ENCODE measurements at regions not wholly inside any gene's neighbourhood (a gene's known extent, or its start where the extent isn't known, plus 50 kb on each side); places are given as distances from the start of the nearest gene placed in this dataset.

GRCh38 chr5:74360535-74361210 is 279.9 kb downstream of the ENC1 start:
- Histone ChIP-seq H3K4me2 (ENCODE audit: low read length) (no peak overlapping the region), H2AFZ (ENCODE audit: low read depth, low read length) (no peak overlapping the region), H3K79me2 (replicated peaks; ENCODE audit: insufficient read depth, low read length) (no peaks in the 10 kb centered on the region)

GRCh38 chr5:74357827-74358226 is 282.7 kb downstream of the ENC1 start:
- Histone ChIP-seq H3K27me3 (ENCODE audit: insufficient read depth, low read depth, low read length) (no peaks in the 10 kb centered on the region), H3K27ac (ENCODE audit: low read length) (no peak overlapping the region), H3K79me2 (replicated peaks; ENCODE audit: insufficient read depth, low read length) (no peaks in the 10 kb centered on the region), H3K9ac (ENCODE audit: low read length) (no peak overlapping the region), H3F3A (ENCODE audit: insufficient read depth, low read length, poor library complexity, severe bottlenecking) (no peaks in the 10 kb centered on the region), H3K4me3 (ENCODE audit: low read length) (no peak overlapping the region), H4K20me1 (ENCODE audit: insufficient read depth) (no peaks in the 10 kb centered on the region), H3K9me2 (ENCODE audit: insufficient read depth, low read length) (no peaks in the 10 kb centered on the region), H3K4me2 (ENCODE audit: low read length) (no peak overlapping the region), H3K36me3 (ENCODE audit: insufficient read depth, low read length) (no peaks in the 10 kb centered on the region), H2AFZ (ENCODE audit: low read depth, low read length) (no peak overlapping the region), H3K9me3 (ENCODE audit: low read length) (no peaks in the 10 kb centered on the region)
- TF ChIP-seq RAD21 (conservative IDR thresholded peaks at IDR 0.05) (no peak), POLR2AphosphoS5 (IDR thresholded peaks at IDR 0.05) (no peak), EP300 (conservative IDR thresholded peaks at IDR 0.05; ENCODE audit: poor library complexity, severe bottlenecking) (no peak), EZH2 (IDR thresholded peaks at IDR 0.05; ENCODE audit: borderline replicate concordance, insufficient read depth, low read length, poor library complexity, severe bottlenecking) (no peak), TAF1 (IDR thresholded peaks at IDR 0.05; ENCODE audit: low read depth) (no peak), MXI1 (conservative IDR thresholded peaks at IDR 0.05; ENCODE audit: poor library complexity, severe bottlenecking) (no peak), CTCF (IDR thresholded peaks at IDR 0.05; ENCODE audit: poor library complexity, severe bottlenecking) (no peak)

More at GRCh38 chr5:74360535-74361210, 279.9 kb downstream of the ENC1 start:
- Histone ChIP-seq H3K36me3 (ENCODE audit: insufficient read depth, low read length) (no peaks in the 10 kb centered on the region), H3K4me3 (ENCODE audit: low read length) (no peak overlapping the region), H3K27me3 (ENCODE audit: insufficient read depth, low read depth, low read length) (no peaks in the 10 kb centered on the region), H3K27ac (ENCODE audit: low read length) (no peak overlapping the region), H4K20me1 (ENCODE audit: insufficient read depth) (no peaks in the 10 kb centered on the region), H3K9me2 (ENCODE audit: insufficient read depth, low read length) (no peaks in the 10 kb centered on the region), H3K9me3 (ENCODE audit: low read length) (no peaks in the 10 kb centered on the region), H3F3A (ENCODE audit: insufficient read depth, low read length, poor library complexity, severe bottlenecking) (no peaks in the 10 kb centered on the region), H3K9ac (ENCODE audit: low read length) (no peak overlapping the region)
- TF ChIP-seq REST (IDR thresholded peaks at IDR 0.05; ENCODE audit: borderline replicate concordance) (no peak), EZH2 (IDR thresholded peaks at IDR 0.05; ENCODE audit: borderline replicate concordance, insufficient read depth, low read length, poor library complexity, severe bottlenecking) (no peak), EP300 (conservative IDR thresholded peaks at IDR 0.05; ENCODE audit: poor library complexity, severe bottlenecking) (no peak), POLR2AphosphoS5 (IDR thresholded peaks at IDR 0.05) (no peak), MXI1 (conservative IDR thresholded peaks at IDR 0.05; ENCODE audit: poor library complexity, severe bottlenecking) (no peak), TAF1 (IDR thresholded peaks at IDR 0.05; ENCODE audit: low read depth) (no peak), CTCF (IDR thresholded peaks at IDR 0.05; ENCODE audit: poor library complexity, severe bottlenecking) (no peak), SMC3 (conservative IDR thresholded peaks at IDR 0.05; ENCODE audit: poor library complexity) (no peak), RAD21 (conservative IDR thresholded peaks at IDR 0.05) (no peak)
